Mucosa of descending colon (tissue), 3 donors: ENCODE measurements at regions not wholly inside any gene's neighbourhood (a gene's known extent, or its start where the extent isn't known, plus 50 kb on each side); places are given as distances from the start of the nearest gene placed in this dataset.
"Not testable (repeated sequence)": the region's sequence is repeated elsewhere in the genome, so short reads cannot be mapped to it uniquely, and the experiment has no call there.

ENCODE experiments used
- ATAC-seq: fragments of 200-7000 bp; cut with Tn5 transposase; one replicate; pipeline ENCODE4 v1.9.1; 2020; ENCODE audit warnings: mild to moderate bottlenecking, moderate library complexity
- DNase-seq, 3 donors: peaks; one replicate each; pipeline ENCODE4 v3.0.0-alpha.2; 2020
- H3K36me3 ChIP-seq: fragments of 200-600 bp; one replicate; pipeline ENCODE4 v1.8.0; 2021; ENCODE audit warnings: low read depth, mild to moderate bottlenecking
- H3K4me1 ChIP-seq: fragments of 200-600 bp; one replicate; pipeline ENCODE4 v1.8.0; 2021; ENCODE audit warnings: low read depth, mild to moderate bottlenecking
- H3K4me3 ChIP-seq: fragments of 200-600 bp; one replicate; pipeline ENCODE4 v1.8.0; 2021; ENCODE audit warnings: mild to moderate bottlenecking
- H3K9me3 ChIP-seq: fragments of 200-600 bp; one replicate; pipeline ENCODE4 v1.8.0; 2021; ENCODE audit warnings: mild to moderate bottlenecking
- intact Hi-C, 2 donors: fragments of 100-400 bp; cut with DNase I in 1 of 2; cut with micrococcal nuclease in 1 of 2; formaldehyde crosslinking; loops; one replicate each; pipeline versions ENCODE4 v1.11.0 to v1.11.1; 2022; cut with DNase I, micrococcal nuclease
- TF ChIP-seq, protein P1 (sequence below): fragments of 200-600 bp; IDR thresholded peaks from one replicate; pipeline ENCODE4 v1.8.0; 2022; ENCODE audit warnings: antibody characterized with exemption, mild to moderate bottlenecking
- donor health status: DM: no; HTN: no; CAD: no; lungs with moderate emphysema.
- donor health status: DM: no; HTN: no; CAD: no.
- donor health status: DM: no; HTN: yes; CAD: no.

DNA sequence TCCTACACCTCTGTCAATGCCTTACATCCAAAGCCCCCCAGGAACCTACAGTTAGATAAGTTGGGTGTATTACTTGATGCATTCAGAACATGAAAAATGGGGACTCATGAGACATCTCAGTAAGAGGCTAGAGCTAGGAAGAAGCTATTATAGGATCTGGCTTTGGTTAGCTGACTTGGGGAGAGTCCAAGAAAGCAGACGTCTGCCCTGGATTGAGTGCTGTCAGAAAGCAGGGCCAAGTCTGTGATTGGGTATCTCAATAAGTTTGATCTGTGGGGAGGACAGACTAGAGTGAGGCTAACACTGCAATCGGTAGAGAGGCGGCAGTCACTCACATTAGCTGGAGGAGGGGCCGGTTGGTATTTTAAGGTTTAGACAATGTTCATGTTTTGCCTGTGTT, 79.4 kb upstream of the LRFN2 start:
- intact Hi-C loops = no loop called here
- TF ChIP-seq, protein P1, sequence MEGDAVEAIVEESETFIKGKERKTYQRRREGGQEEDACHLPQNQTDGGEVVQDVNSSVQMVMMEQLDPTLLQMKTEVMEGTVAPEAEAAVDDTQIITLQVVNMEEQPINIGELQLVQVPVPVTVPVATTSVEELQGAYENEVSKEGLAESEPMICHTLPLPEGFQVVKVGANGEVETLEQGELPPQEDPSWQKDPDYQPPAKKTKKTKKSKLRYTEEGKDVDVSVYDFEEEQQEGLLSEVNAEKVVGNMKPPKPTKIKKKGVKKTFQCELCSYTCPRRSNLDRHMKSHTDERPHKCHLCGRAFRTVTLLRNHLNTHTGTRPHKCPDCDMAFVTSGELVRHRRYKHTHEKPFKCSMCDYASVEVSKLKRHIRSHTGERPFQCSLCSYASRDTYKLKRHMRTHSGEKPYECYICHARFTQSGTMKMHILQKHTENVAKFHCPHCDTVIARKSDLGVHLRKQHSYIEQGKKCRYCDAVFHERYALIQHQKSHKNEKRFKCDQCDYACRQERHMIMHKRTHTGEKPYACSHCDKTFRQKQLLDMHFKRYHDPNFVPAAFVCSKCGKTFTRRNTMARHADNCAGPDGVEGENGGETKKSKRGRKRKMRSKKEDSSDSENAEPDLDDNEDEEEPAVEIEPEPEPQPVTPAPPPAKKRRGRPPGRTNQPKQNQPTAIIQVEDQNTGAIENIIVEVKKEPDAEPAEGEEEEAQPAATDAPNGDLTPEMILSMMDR = no peak

DNA sequence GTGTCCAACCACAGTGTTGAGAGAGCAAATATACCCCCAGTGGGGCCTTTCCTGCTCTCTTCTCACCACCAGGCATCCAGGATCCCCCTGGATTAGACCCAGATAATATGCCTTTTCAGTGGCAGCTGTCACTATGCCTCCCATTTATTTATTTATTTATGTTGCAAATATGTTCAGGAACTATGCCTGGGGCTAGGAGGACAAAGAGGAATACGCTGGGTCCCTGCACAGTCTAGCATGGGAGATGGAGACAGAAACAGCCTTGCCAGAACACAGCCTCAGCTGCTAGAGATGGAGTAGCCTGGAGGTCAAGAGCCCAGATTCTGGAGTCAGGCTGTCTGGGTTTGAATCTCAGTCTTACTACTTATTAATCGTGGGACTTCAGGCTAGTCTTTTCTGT, 74.6 kb upstream of the LRFN2 start:
- no peak for ATAC-seq
- intact Hi-C loops = no loop called here
- H3K4me1 ChIP-seq = no peaks in the 10 kb centered on the region
- H3K9me3 ChIP-seq = peaks cover 18% of the 10 kb centered on the region
- DNase-seq = no peak
- no peak overlapping the region for H3K4me3 ChIP-seq
- no peaks in the 10 kb centered on the region for H3K36me3 ChIP-seq
- TF ChIP-seq, protein P1 = no peak

More for the DNA sequence above, 79.4 kb upstream of the LRFN2 start:
- DNase-seq = no peak
- Histone ChIP-seq H3K4me1 (no peaks in the 10 kb centered on the region), H3K4me3 (no peak overlapping the region), H3K36me3 (no peaks in the 10 kb centered on the region), H3K9me3 (peaks cover 18% of the 10 kb centered on the region)
- no peak for ATAC-seq

DNA sequence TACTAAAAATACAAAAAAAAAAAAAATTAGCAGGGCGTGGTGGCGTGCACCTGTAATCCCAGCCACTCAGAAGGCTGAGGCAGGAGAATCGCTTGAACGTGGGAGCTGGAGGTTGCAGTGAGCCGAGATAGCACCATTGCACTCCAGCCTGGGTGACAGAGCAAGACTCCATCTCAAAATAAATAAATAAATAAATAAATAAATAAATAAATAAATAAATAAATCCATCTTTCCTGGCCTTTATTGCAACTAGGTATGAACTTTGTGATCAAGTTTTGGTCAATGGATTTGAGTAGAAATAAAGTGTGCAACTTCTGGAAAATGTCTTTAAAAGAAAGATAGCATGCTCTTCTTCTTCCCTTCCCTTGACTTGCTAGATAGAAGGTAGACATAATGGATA, 69.6 kb upstream of the LRFN2 start:
- H3K4me1 ChIP-seq, intact Hi-C loops, H3K9me3 ChIP-seq, H3K4me3 ChIP-seq, DNase-seq, ATAC-seq, H3K36me3 ChIP-seq: not testable (repeated sequence)

DNA sequence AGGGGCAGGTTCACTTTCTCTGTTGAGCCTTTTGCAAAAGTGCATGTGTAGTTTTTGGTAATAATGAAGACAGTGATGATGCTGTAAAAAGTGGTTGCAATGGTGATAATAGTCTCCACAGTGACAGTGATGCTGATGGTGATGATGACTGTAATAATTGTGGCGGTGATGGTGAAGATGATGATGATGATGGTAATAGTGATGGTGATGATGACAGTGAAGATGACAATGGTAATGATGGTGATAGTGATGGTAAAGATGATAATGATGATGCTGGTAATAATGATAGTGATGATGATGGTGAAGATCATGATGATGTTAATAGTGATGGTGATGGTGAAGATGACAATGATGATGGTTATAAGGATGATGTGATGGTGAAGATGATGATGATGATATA, 67.7 kb upstream of the LRFN2 start:
- TF ChIP-seq, protein P1 = no peak
- DNase-seq = no peak
- Histone ChIP-seq H3K4me1 (no peaks in the 10 kb centered on the region), H3K4me3 (no peak overlapping the region), H3K9me3 (no peaks in the 10 kb centered on the region), H3K36me3 (no peaks in the 10 kb centered on the region)
- intact Hi-C loops = no loop called here
- ATAC-seq = no peak

DNA sequence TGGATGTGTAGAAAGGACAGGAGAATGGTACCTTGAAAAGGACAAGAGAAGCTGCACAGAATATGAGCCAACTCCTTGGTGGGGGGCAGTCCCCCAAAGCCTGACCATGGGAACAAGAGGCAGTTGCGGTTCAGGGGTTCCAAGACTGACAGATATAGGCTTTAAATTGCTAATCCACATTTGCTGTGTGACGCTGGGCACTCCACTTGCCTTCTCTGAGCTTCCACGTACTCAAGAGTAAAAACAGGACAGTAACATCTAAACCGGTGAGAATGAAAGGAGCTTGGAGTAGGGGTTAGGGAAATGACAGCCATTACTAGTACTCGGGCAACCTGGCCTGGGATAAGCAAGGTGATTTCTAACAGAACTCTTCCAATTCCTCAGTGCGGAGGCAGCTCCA, 57.9 kb upstream of the LRFN2 start:
- no peak for ATAC-seq
- H3K4me1 ChIP-seq = no peaks in the 10 kb centered on the region
- TF ChIP-seq, protein P1 = no peak
- DNase-seq = no peak
- H3K4me3 ChIP-seq = no peak overlapping the region
- intact Hi-C loops = no loop called here
- no peaks in the 10 kb centered on the region for H3K9me3 ChIP-seq
- no peaks in the 10 kb centered on the region for H3K36me3 ChIP-seq

DNA sequence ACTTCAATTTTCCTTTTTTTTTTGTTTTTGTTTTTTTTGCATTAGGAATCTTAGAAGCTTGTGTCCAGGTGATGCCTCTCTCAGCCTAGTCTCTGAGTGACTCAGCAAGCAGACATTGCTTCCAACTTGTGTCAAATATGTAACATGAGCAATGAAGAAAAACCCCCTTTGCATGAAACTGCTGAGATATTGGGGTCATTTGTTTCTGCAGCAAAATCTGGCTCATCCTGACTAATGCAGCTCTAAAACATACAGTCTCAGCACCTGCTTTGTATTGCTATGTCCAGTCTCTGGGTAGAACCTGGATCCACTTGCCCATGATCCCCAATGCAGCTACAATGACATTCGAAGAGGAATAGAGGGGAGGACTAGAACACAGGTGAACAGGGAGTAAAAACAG, 55.7 kb upstream of the LRFN2 start:
- no peaks in the 10 kb centered on the region for H3K4me1 ChIP-seq
- intact Hi-C loops = no loop called here
- ATAC-seq = no peak
- TF ChIP-seq, protein P1 = no peak
- no peaks in the 10 kb centered on the region for H3K9me3 ChIP-seq
- no peaks in the 10 kb centered on the region for H3K36me3 ChIP-seq
- DNase-seq = no peak
- H3K4me3 ChIP-seq = no peak overlapping the region
